NAMALWA (cell line): ENCODE measurements at regions not wholly inside any gene's neighbourhood (a gene's known extent, or its start where the extent isn't known, plus 50 kb on each side); places are given as distances from the start of the nearest gene placed in this dataset.
A peak's percentile ranks its signal among the peaks of the same experiment; 100 is the strongest.
"Not testable (repeated sequence)": the region's sequence is repeated elsewhere in the genome, so short reads cannot be mapped to it uniquely, and the experiment has no call there.

Source experiments
- DNase-seq: peaks from one replicate; pipeline ENCODE4 v3.0.0-alpha.2; 2015; ENCODE audit warnings: low spot score

GRCh38 chr18:29377346-29377745, 1200.4 kb upstream of the CDH2 start:
- no peak for DNase-seq

GRCh38 chr18:29373000-29373399, 1196.1 kb upstream of the CDH2 start:
- no peak for DNase-seq

- peak; percentile 20 for DNase-seq
These were observed 1184.9 kb upstream of the CDH2 start for GRCh38 chr18:29361843-29362242.

DNA sequence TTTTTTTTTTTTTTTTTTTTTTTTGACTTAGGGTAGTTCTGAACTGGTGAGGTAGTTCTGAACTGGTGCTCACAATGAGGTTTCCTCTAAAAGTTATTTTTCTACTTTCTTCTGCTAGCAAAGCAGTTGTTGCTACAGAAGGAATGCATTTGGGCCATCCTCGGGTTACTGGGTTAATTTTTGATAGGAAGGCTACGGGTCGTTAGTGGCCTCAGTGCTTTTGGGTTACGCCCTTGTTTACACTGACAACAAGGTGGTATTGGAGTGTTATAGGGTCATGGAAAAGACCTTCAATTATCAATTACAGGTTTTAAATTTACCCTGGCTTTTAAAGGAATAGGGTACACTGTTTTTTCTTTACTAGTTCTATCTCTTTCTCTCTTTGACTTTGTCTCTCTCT, 1183.7 kb upstream of the CDH2 start:
- DNase-seq, result not testable (repeated sequence)

GRCh38 chr18:29359222-29359621, 1182.3 kb upstream of the CDH2 start:
- not testable (repeated sequence) for DNase-seq

DNA sequence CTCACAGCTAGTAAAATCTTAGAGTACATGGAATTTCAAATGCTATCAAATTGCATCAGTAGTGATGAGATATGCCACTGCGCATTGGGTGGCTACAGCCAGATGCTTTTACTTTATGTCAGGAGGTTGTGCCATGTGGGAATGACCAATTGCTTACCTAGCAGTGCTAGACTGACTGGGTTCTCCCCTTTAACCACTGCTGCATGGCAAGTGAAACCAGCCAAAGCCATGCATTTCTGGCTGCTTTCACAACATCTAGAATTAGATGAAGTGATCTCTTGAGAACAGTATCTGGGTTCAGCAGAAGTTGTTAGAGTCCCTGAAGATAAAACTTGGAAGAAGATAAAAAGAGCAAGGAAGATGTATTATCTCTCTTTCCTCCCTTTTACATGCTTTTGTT, 1174.2 kb upstream of the CDH2 start:
- no peak for DNase-seq

GRCh38 chr18:29328932-29329331, 1152.0 kb upstream of the CDH2 start:
- no peak for DNase-seq

GRCh38 chr18:29326214-29326613, 1149.3 kb upstream of the CDH2 start:
- no peak for DNase-seq

DNA sequence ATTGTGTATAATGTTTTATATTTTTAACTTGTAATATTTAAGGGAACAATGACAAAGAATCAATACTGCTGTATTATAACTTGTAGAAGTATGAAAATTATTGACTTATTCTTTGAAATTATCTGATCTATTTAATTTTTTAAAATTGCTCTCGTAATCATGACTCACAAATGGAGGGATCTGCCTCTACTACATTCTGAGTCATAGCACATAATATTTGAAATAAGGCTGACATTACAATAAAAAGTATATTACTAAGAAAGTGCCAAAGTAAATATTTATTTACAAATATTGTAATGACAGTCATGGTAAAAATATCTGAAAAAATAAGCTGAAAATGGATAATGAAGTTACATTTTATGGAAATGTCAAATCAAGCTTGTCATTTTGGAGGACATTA, 1144.6 kb upstream of the CDH2 start:
- no peak for DNase-seq

DNA sequence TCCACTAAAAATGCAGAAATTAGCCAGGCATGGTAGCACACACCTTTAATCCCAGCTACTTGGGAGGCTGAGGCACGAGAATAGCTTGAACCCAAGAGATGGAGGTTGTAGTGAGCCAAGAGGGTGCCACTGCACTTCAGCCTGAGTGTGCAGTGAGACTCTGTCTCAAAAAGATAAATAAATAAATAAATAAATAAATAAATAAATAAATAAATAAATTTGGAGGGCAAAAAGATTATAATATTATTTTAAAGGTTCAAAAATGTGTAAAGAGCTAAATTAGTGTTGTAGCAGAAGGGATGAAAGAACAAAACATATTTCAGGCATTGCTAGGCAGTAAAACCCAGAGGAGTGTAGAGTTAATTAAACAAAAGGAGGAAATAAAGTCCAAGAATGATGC, 1136.4 kb upstream of the CDH2 start:
- no peak for DNase-seq

GRCh38 chr18:29311580-29311979, 1134.7 kb upstream of the CDH2 start:
- no peak for DNase-seq

DNA sequence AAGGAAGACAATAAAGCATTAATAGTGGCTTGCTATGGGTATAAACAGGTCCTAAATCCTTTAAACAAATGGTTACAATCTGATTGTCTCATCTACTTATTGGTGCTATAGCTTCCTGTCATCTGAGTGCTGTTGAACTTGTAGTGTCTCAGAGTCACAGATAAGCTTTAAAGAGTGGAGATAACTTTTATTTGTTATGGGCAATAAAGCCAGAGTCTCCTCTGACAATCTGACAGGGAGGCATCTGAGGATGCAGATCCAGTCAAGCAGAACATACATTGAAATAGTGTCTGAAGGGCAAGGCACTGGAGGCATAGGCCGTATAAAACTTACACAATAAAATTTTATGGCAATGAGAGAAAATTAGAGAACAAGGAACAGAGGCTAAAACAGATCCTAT, 1132.4 kb upstream of the CDH2 start:
- DNase-seq, result no peak

GRCh38 chr18:29307982-29308381, 1131.1 kb upstream of the CDH2 start:
- no peak for DNase-seq

- DNase-seq, result no peak
These were observed 1130.3 kb upstream of the CDH2 start for GRCh38 chr18:29307231-29307630.

DNA sequence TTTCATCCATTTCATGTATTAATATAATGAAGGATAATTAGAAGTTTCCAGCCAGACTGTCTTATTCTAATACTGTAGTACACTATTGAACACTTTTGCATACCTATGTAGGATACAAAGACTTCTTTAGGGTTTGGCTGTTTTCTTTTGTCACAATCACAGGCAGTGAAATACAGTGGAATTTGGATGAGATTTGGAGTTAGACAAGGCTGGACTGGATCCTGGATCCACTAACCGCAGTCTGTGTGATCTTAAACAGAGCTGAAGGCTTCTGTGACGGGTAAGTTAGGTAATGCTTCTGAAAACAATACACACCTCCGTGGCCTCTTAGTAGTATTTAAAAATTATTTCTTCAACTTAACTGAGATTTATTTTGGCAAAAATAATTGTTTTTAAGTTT, 1128.6 kb upstream of the CDH2 start:
- DNase-seq, result no peak

DNA sequence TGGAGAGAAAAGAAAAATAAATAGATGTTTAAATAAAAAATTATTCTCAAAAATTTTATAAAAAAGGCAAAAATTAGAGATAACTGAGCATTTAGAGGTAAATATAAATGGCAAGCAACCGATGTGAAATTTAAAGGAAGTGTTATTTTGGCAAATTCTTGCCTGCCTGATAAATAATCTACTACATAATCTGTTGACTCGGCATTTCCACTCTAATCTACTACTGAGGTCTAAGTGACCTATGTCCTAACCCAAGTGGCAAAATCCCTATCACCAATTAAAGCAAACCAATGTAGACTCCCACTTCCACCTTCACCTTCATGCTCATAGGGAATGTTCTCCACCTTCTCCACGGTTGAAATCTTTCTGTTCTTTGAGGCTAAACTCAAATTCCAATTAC, 1124.1 kb upstream of the CDH2 start:
- DNase-seq, result no peak

GRCh38 chr18:29285471-29285870, 1108.5 kb upstream of the CDH2 start:
- DNase-seq, result no peak

DNA sequence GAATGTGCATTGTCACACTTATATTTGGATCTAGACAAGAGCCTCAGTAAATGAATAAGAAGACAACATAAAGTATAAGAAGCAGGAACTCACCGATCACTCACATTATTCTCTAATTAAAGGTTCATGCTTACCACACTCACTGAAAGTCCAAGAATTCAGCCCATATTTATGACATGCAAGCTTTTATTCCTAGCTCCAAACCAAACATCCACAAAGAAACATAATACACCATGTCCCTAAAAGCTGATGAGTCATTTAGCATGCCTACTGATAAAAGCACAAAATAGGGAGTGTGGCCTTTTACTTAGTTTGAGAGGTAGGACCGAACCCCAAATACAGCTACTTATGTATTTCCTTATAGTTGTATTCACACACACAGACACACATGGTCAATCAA, 1094.6 kb upstream of the CDH2 start:
- DNase-seq, result no peak

DNA sequence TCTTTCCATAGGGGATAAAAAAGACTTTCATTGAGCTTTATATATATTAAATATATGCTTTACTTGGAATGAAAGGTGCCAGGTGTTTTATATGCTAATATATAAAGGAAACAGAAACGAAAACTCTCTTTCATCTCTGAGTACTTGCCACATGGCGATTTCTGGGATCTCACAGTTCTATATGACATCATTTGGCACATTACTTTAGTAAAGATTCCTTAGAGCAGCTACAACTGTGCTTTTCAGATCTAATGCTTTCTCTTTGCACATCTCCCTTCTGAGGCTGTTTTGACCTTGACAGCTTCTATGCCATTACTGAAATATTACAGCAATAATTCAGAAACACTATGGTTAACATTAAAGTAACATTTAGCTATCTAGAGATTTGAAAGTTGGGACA, 1082.9 kb upstream of the CDH2 start:
- DNase-seq, result no peak

DNA sequence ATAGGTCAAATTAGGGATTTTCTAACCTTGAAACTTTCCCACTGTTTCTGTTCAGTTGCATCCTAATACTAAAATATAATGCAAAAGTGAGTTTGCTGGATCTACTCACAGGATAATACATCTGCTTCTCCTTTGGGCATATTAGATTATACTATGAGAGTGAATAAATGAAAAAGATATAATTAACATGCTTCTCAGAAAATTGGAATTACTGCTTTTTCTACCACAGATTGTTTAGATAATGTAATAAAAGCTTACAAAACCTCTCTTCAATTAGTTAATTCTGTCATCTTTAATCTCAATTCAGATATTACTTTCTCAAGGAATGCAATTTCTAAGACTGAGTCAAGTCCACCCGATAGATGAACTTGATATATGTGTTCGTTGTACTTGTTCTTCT, 1077.2 kb upstream of the CDH2 start:
- DNase-seq, result no peak

DNA sequence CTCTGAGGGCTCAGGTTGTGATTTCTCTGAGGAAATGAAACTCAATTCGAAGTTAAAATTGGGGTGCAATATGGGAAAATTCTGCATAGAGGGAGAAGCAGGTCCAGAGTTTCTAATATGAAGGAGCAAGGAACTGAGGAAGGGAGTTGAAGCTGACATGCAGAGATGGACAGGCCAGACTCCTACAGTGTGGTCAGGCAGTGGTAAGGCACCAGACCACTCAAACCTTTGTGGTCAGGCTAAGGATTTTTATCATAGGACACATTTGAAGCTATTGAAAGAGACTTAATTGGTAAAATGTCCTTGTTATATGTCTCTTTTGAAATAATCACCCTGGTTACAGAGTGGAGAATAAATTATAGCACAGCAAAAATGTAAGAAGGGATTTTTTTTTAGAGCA, 1074.8 kb upstream of the CDH2 start:
- DNase-seq, result no peak

GRCh38 chr18:29250843-29251242, 1073.9 kb upstream of the CDH2 start:
- no peak for DNase-seq

- DNase-seq, result no peak
These were observed 1073.3 kb upstream of the CDH2 start for GRCh38 chr18:29250259-29250658.

DNA sequence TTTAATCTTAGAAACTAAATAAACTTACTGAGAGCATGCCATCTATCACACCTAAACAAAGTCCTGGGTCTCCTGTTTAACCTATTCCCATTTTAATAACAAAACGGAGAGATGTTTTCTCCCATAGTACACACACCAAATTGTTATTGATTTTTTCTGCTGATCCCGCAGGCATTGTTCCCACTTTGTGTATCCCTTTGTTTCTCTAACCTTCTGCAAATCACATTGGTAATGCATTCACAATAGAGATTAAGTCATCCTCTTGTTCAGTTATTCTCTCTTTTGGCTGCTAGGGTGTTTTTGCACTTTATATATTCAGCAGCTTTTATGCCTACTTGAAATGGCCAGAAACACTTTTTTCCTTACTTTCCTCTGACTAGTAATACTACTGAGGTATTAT, 1071.9 kb upstream of the CDH2 start:
- no peak for DNase-seq

GRCh38 chr18:29241199-29241598, 1064.3 kb upstream of the CDH2 start:
- no peak for DNase-seq
